HG02884 (cell line): ENCODE measurements at regions not wholly inside any gene's neighbourhood (a gene's known extent, or its start where the extent isn't known, plus 50 kb on each side); places are given as distances from the start of the nearest gene placed in this dataset.
"Not testable (repeated sequence)": the region's sequence is repeated elsewhere in the genome, so short reads cannot be mapped to it uniquely, and the experiment has no call there.

Experiments
- ATAC-seq: cut with Tn5 transposase; IDR thresholded peaks from one replicate; pipeline ENCODE4 v1.9.1; 2021; ENCODE audit warnings: mild to moderate bottlenecking, moderate library complexity; ENCODE audit not compliant: unreplicated experiment

GRCh38 chr4:119437515-119437914, 115.6 kb upstream of the FABP2 start:
- not testable (repeated sequence) for ATAC-seq

DNA sequence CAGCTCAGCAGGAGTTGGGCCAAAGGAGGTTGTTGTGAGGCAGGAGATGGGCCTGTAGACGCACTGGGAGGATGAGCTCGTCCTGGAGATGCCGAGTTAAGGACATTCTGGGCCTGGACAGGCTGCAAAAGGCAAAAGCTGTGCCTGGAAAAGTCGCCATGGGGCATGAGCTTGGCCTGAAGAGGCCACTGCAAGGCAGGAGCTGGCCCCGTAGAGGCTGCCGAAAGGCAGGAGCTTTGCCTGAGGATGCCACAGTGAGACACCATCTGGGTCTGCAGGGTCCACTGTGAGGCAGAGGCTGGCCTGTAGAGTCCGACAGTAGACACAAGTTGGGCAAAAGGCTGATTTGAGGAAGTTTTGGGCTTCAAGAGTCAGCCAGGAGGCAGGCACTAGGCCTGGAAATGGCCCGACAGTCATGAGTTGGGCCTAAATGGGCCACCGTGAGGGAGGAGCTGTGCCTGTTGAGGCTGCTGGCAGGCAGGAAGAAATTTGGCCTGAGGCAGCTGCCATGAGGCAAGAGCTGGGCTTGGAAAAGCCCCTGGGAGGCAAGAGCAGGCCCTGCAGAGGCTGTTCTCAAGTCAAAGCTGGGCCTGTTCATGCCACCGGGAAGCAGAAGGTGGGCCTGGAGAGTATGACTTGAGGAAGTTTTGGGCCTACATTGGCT, 86.8 kb upstream of the FABP2 start:
- not testable (repeated sequence) for ATAC-seq

GRCh38 chr4:119406721-119407460, 85.0 kb upstream of the FABP2 start:
- not testable (repeated sequence) for ATAC-seq

- ATAC-seq, result not testable (repeated sequence)
Measured at GRCh38 chr4:119406041-119406440, 84.1 kb upstream of the FABP2 start.

DNA sequence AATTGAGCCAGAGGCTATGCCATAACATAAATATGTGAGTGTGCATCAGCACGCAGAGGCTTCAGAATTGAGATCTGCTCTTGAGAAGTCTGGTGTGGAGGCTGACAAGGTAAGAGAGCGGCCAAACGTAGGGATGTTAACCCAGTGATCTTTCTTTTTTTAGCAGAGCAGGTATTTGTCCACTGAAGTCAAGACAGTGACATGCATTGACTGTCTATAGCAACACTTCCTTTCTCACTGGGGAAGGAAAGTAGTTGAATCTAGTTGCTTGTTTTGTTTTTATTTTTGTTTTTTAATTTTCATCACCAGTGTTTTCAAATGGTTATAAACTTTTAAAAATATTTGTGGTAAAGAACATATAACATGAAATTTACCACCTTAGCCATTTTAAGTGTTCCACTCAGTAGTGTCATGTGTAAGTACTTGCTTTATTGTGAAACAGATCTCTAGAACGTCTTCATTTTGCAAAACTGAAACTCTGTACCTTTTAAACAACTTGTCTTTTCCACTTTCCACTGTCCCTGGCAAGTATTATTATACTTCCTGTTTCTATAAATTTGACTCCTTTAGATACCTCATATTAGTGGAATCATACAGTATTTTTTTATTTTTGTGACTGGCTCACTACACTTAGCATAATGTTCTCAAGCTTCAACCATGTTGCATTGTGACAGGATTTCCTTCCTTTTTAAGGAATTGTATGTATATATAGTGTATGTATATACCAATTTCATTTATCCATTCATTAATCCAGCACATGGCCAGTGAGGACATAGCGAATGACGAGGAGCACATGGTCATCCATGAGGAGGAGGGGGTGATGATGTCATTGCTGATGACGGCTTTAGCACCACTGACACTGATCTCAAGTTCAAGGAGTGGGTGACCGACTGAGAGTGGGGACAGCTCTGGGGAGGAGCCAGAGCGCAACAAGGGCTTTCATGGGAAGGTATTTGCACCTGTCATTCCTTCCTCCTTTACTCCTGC, 80.7 kb upstream of the FABP2 start:
- ATAC-seq, result peak; percentile 79

- not testable (repeated sequence) for ATAC-seq
Measured at GRCh38 chr4:119395701-119396100, 73.8 kb upstream of the FABP2 start.

DNA sequence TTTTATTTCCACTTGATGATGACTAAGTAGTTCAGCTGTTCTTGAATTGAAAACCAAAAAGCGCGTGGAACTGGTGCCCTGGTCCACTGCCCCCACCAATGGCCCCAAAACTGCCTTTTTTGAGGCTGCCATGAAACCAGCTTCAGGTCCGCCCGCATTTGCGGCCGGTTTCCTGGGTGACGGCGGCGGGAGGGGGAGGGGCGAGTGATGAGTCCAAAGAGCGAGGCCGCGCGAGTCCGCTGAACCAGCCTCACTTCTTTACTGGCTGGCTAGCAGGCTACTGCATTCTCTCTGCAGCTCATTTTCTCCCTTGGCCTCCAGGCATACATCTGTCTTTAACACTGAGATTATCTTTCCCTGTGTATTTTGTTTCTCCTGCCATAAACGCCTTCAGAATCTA, 72.9 kb upstream of the FABP2 start:
- no peak for ATAC-seq

GRCh38 chr4:119388791-119389190, 66.9 kb upstream of the FABP2 start:
- not testable (repeated sequence) for ATAC-seq

DNA sequence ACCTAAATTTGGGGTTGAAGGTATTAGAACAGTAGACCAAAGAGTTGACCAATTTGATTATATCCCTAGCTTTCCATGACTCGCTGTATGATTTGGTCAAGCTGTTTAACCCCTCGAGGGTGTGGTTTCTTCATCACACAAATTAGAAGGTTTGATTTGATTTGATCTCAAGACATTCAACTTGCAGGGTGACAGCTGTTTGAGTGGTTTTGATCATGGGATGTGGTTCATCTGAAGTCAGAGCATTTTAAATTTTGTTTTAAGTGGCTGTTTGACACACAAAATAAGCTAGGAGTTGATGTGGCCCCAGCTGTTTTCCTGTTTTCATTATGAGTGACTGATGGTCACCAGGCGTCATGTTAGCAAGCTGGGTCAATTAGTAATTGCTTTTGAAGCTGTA, 52.7 kb upstream of the FABP2 start:
- ATAC-seq, result not testable (repeated sequence)

DNA sequence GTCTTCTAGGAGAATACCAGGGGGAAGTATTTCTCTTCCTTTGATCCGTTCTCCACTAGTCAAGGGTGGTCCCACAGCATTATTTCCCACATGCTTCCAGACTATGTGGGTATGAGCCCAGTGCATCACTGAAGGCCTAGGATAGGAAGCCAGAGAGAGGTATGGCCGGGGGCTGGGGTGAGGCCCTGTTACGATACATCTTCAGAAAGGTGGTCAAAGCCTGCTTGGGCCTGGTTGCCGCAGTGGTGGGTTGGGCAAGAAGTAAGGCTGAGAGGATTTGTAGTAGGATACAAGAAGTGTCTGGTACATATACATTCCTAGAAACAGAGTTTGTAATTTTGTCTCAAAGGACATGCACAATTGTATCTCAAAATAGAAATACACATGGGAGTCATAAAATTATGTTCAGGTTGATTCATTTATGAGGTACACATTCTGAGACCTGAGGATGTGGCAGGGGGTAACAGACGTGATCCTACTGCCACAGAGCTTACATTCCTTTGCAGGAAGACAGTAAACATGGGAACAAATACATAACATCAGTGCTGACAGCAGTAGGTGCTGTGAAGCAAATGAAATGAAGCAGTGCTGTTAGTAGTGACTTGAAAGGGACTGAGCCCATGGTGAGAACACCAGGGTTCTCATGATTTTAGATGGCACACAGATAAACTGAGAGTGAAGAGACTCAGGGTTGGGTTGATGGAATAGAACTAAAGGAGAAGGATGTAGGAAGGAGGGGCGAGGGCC, 50.6 kb upstream of the FABP2 start:
- not testable (repeated sequence) for ATAC-seq
